HG03097 (cell line): ENCODE measurements at regions not wholly inside any gene's neighbourhood (a gene's known extent, or its start where the extent isn't known, plus 50 kb on each side); places are given as distances from the start of the nearest gene placed in this dataset.

Experiments
- ATAC-seq: cut with Tn5 transposase; IDR thresholded peaks from one replicate; pipeline ENCODE4 v1.9.1; 2021; ENCODE audit not compliant: unreplicated experiment, low FRiP score

DNA sequence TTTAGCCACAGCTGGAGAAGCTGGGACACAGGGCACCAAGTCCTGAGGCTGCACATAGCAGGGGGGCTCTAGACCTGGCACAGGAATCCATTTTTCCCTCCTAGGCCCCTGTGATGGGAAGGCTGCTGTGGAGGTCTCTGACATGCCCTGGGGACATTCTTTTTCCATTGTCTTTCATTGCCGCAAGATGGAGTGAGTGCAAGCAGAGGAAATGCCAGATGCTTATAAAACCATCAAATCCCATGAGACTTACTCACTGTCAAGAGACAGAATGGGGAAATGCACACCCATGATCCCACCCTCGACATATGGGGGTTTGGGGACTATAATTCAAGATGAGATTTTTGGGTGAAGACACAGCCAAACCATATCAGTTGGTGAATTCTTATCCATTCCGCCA, 94.7 kb upstream of the FERD3L start:
- ATAC-seq = no peak

DNA sequence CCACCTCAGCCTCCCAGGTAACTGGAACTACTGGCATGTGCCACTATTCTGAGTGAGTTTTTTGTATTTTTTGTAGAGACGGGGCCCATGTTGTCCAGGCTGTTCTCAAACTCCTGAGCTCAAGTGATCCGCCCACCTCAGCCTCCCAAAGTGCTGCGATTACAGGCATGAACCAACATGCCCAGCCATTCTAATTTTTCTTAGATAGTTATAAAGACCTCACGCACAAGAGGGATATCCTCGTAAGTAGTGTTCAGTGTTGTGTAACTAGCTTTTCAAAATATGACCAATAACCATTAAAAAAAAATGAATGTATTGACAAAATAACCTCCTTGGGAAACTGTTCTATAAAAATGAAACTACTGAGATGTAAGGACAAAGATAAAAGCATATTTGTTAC, 90.5 kb upstream of the FERD3L start:
- no peak for ATAC-seq

DNA sequence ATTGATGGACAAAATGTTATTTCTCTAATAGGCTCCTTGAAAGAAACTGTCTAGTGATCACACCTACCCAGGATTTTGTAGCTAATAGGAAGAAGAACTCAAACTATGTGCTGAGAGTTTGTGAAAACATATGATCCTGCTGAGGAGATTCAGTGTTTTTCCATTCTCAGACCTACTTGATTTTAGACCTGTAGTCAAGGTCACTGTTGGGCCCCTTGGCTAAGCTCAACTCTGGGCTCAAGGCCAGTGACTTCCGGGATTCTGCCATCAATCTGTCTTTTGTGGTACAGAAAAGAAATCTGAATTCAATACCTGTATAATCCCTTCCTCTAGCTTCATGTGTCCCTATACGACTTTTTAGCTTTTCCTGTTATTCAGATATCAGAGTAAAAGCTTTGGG, 79.7 kb upstream of the FERD3L start:
- no peak for ATAC-seq

DNA sequence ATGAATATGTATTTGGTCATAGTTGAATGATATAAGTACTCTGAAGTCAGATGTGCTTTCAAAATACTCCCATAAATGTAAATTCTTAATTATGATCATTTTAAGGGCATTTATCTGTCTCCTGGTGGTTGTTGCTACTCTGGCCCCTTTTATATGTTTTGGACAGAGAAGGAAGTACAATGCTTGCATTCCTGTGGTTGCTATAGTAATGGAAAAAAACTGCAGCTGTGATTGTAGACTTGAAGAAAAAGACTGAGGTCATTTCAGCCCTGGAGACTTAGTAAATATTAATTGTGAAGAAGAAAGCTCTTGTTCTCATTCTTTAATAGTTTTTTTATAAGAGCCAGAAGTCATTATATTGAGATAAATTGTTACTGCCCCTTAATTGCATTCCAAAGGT, 70.2 kb upstream of the FERD3L start:
- ATAC-seq = no peak

DNA sequence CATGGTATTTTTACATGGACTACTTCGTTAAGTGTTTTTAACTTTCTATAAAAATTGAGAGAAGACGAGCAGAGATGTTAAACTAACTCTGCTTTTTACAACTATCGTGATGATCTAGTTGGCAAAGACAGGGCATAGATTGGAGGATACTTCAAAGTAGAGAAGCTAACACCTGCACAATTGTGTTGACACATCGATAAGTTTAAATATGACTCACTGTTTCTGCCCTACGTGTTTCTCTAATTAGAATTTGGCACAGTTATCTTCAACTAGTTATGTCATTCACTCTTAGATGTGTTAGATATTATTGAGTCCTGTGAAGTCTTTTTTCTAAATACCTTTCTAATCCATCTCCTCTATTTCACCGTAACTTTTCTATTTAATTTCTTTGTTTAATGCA, 68.5 kb upstream of the FERD3L start:
- no peak for ATAC-seq

DNA sequence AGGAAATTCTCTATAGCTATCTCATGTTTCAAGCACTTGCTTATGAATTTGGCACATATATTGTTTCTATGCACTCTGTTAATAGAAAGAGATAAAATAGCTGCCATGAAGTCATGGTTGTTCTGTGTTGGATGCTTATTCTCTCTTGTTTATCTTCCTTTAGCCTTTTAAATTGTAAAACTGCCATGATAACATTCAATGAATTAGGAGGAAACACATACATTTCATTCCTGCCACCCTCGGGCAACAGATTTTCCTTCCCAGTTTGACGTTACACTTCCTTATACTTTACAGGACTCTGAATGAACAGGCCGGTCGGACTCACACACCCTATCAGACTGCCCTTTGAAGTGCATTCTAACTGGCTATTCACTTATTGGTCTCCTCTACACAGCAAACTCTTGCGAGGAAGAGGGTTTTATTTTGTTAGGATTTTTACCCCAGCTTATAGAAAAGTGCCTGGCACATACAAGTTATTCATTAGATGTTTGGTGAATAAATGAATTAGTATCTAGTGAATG, 65.7 kb upstream of the FERD3L start:
- no peak for ATAC-seq

DNA sequence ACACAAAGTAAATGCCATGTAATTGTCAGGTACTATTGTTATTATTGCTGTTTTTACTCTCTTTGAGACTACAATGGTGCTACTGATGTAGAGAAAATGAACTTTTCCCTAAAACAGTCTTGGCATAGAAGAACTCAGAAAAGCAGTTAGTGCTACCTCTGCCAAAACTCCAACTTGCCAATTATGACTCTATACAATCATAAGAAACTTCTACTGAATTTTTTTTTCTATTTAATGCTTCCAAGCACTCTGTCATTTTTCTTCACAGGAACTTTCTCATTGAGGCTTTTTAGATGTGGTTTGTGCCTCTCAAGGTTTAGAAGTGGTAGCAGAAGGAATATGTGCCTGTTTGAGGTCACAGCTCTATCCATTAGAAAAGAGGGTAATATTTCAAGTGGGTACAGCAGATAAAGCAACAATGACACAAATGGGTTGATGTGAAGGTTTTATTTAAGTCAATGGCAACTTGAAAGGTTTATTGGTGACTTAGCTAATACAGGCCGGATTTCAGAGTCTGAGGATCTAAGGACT, 64.0 kb upstream of the FERD3L start:
- ATAC-seq = no peak

DNA sequence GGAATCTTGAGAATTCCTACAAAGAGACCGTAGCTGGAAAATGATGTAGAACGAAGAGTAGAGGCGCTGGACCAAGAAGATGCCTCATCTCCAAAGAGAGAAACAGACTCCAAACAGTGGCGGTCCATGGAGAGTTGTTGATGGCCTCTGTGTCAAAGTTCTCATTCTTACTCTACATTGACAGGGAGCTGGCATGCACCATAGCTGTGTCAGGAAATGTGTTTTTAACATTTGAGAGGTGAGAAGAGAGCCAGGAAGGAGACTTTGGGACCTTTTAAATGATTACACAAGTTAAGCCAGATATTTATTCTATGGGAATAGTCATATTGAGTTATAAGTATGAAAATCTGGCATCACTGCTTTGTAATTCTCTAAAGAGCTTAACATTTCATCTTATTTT, 61.5 kb upstream of the FERD3L start:
- ATAC-seq = no peak

DNA sequence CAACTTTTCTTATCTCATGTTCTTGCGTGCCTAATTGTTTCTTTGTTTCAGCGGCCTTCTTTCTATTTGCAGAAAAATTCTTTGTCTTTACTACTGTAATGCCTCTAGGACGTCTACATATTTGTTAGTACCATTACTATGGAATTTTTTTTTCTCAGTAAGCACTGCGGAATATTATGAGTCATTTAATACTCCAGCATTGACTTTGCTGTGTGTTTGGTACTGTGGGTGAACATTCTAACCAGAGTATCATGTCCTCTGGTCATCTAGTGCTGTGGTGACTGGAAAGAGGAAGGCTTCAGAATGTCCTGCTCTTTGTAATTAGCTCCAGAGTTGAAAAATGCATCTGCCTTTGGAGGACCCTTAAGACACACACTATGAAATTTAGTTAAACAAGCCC, 58.5 kb upstream of the FERD3L start:
- ATAC-seq = no peak

DNA sequence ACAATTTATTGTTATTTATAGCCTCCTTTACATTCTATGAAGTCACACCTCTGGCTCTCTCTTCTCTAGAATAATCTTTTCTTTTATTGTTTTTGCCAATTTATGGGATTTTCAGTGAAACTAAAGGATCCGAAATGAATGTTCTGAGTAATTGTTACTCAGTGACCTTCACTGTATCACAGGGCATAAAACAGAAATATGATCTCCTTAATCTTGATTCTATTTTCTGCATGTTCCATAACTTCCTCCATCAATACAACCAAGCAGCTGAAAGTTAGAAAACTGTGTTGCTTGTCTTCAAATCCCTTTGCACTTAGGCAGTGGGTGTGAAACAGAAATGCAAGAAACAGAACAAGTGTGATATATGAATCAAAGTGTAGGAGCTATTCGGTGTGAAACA, 57.4 kb upstream of the FERD3L start:
- no peak for ATAC-seq
